ENCODE measurements at regions not wholly inside any gene's neighbourhood (a gene's known extent, or its start where the extent isn't known, plus 50 kb on each side); places are given as distances from the start of the nearest gene placed in this dataset.
"Not testable (repeated sequence)": the region's sequence is repeated elsewhere in the genome, so short reads cannot be mapped to it uniquely, and the experiment has no call there.

GRCh38 chr17:77033892-77034404, 106.8 kb upstream of the SEC14L1 start:
- no peak overlapping the region for H3K4me3 Mint-ChIP-seq
- DNase-seq (ENCODE audit: low spot score in 2 of 2) (no peak), ATAC-seq (no peak)
- H3K4me1 Mint-ChIP-seq: peaks cover 7% of the 10 kb centered on the region
- H3K27ac Mint-ChIP-seq: no peak overlapping the region
- no peaks in the 10 kb centered on the region for H3K36me3 Mint-ChIP-seq
- peaks cover 4% of the 10 kb centered on the region for H3K9me3 Mint-ChIP-seq

DNA sequence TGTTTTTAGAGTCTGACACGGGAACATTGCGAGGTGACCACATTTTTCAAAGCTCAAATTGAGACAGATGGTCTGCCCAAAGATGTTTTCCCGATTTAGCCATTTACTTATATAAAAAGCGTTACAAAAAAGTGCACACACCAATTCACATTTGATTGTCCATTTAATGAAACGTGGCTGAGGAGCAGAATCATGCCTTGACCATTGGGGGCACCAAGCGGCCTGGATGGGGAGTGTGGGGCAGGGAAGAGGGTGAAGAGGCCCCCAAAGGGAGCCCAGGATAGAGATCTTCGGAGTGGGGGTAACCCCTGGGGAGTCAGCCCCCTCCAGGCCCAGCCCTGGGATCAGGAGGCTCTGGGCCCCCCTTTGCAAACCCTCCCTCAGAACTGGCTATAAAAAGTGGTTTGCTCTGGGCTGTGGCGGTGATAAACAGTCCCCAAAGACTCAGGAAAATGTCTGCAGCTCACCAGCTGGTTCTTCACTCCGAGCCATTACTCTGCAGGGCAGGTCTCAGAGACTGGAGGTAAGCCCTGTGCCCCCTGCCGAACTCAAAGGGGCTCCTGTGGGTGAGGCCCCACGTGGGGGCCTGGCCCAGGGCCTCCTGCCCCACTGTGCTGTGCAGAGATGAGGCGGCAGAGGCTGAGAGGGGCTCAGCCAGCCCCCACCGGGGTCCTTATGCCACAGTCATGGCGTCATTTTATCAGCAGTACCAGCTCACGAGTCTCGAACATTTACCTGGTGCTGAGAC, 105.9 kb upstream of the SEC14L1 start:
- Mint-ChIP-seq H3K4me3 (no peak overlapping the region), H3K9me3 (peaks cover 4% of the 10 kb centered on the region), H3K27ac (no peak overlapping the region), H3K4me1 (peaks cover 7% of the 10 kb centered on the region), H3K36me3 (no peaks in the 10 kb centered on the region)
- DNase-seq (ENCODE audit: low spot score in 2 of 2) (no peak), ATAC-seq (no peak)

DNA sequence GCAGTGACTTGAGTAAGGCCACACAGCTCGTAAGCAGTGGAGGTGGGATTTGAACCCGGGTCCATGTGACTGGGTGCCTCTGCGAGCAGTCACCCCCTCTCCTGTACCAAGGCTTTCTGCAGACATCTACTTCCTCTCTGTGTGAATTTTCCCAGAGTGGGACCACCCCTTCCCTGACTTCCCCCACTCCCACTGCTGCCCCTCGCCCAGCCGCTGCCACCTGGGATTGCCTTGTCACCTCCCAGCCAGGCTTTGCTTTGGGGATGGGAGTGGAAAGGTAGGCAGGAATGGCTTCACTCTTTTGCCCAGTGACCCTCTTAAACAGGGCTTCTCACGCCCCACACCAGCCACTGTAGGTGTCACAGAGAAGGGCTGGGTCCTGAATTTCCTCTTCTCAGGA, 105.2 kb upstream of the SEC14L1 start:
- no peak overlapping the region for H3K27ac Mint-ChIP-seq

GRCh38 chr17:77036136-77036840, 104.5 kb upstream of the SEC14L1 start:
- DNase-seq (ENCODE audit: low spot score in 2 of 2) (no peak), ATAC-seq (no peak)
- Mint-ChIP-seq H3K9me3 (peaks cover 4% of the 10 kb centered on the region), H3K36me3 (no peaks in the 10 kb centered on the region), H3K27ac (peak overlapping the region; percentile 48), H3K4me1 (peaks cover 7% of the 10 kb centered on the region), H3K4me3 (no peak overlapping the region)

More for the DNA sequence above, 105.2 kb upstream of the SEC14L1 start:
- H3K36me3 Mint-ChIP-seq: no peaks in the 10 kb centered on the region
- H3K9me3 Mint-ChIP-seq: peaks cover 4% of the 10 kb centered on the region
- no peak overlapping the region for H3K4me3 Mint-ChIP-seq
- DNase-seq (ENCODE audit: low spot score in 2 of 2) (no peak), ATAC-seq (no peak)
- H3K4me1 Mint-ChIP-seq: peaks cover 7% of the 10 kb centered on the region

DNA sequence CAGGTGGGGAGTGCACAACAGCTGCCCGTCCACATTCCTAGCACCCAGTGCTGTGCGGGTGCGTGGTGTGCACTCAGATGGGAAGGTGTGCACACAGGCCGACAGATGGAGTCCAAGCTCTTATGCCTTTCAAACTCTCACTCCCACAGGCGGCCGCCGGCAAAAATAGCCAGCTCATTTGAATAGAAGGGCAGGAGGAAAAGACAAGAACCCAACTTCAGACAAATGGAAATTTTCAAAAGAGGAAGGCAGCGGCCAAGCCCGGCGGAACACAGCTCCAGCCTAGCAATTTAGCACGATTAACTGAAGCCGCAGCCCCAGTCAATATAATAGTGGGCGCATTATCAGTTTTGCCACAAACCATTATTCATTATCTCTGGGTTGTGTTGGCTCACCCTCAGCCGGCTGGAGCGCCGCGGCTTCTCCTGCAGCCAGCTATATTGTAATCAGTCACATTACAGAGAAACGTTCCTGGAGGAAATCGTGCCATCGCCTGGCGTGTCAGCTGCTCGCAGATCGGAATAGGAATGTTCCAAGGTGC, 103.9 kb upstream of the SEC14L1 start:
- H3K27ac Mint-ChIP-seq: no peak overlapping the region
- no peaks in the 10 kb centered on the region for H3K36me3 Mint-ChIP-seq
- peaks cover 2% of the 10 kb centered on the region for H3K9me3 Mint-ChIP-seq
- H3K4me1 Mint-ChIP-seq: peaks cover 7% of the 10 kb centered on the region
- DNase-seq (ENCODE audit: low spot score in 2 of 2) (no peak), ATAC-seq (no peak)
- H3K4me3 Mint-ChIP-seq: no peak overlapping the region

DNA sequence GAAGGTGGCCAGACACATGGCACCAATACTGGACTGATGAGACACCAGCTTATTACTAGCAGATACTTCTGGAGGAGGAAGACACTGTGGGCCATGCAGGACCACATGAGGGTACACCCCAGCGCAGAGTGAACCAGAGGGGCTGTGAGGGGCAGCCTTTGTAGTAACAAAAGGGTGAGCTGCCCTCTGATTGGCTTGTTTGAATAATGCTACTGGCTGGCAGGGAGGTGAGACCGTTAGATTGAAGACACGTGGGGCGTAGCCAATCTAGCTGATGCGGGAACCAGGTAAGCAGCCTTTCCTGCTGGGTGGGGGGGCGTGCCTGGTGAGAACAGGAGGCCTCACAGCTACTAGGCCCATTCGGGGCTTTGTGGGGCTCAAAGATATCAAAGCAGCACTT, 102.8 kb upstream of the SEC14L1 start:
- ATAC-seq: no peak

DNA sequence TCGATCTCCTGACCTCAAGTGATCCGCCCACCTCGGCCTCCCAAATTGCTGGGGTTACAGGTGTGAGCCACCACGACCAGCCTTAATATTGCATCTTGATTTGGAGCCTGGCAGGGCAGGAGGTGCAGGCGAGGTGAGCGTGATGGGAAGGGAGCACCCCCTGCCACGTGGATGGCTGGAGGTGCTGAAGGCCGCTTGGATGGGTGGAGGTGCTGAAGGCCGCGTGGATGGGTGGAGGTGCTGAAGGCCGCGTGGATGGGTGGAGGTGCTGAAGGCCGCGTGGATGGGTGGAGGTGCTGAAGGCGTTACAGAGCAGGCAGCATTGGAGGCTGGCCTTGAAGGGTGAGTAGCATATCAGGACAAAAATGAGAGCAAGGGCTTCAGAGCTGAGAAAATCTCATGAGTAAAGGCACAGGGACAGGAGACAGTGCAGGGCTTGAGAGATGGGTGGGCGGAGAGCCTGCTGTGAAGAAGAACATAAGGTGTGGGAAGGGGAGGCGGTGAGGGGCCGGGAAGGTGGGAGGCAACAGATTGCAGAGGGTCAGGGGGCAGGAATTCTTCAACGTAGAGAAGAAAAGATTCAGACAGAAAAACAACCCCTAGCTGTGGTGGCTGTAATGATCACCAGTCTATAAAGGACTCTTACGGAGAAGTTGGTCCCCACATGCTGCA, 101.7 kb upstream of the SEC14L1 start:
- DNase-seq (ENCODE audit: low spot score in 2 of 2): no peak
- no peaks in the 10 kb centered on the region for H3K9me3 Mint-ChIP-seq
- peaks cover 7% of the 10 kb centered on the region for H3K4me1 Mint-ChIP-seq
- no peak overlapping the region for H3K4me3 Mint-ChIP-seq
- no peak for ATAC-seq
- H3K36me3 Mint-ChIP-seq: no peaks in the 10 kb centered on the region
- no peak overlapping the region for H3K27ac Mint-ChIP-seq

More for the DNA sequence above, 102.8 kb upstream of the SEC14L1 start:
- Mint-ChIP-seq H3K4me3 (no peak overlapping the region), H3K36me3 (no peaks in the 10 kb centered on the region), H3K9me3 (no peaks in the 10 kb centered on the region), H3K4me1 (peaks cover 7% of the 10 kb centered on the region), H3K27ac (no peak overlapping the region)
- no peak for DNase-seq (ENCODE audit: low spot score in 2 of 2)

GRCh38 chr17:77042476-77043231, 98.1 kb upstream of the SEC14L1 start:
- no peaks in the 10 kb centered on the region for H3K9me3 Mint-ChIP-seq
- DNase-seq (ENCODE audit: low spot score in 2 of 2) (no peak), ATAC-seq (no peak)
- no peak overlapping the region for H3K4me3 Mint-ChIP-seq
- H3K4me1 Mint-ChIP-seq: no peaks in the 10 kb centered on the region
- H3K27ac Mint-ChIP-seq: no peak overlapping the region
- H3K36me3 Mint-ChIP-seq: no peaks in the 10 kb centered on the region

GRCh38 chr17:77045441-77046041, 95.2 kb upstream of the SEC14L1 start:
- no peak overlapping the region for H3K4me3 Mint-ChIP-seq
- H3K27ac Mint-ChIP-seq: no peak overlapping the region
- H3K9me3 Mint-ChIP-seq: no peaks in the 10 kb centered on the region
- ATAC-seq (no peak), DNase-seq (ENCODE audit: low spot score in 2 of 2) (no peak)
- H3K36me3 Mint-ChIP-seq: no peaks in the 10 kb centered on the region
- no peaks in the 10 kb centered on the region for H3K4me1 Mint-ChIP-seq

GRCh38 chr17:77049440-77049839, 91.3 kb upstream of the SEC14L1 start:
- Mint-ChIP-seq H3K9me3 (no peaks in the 10 kb centered on the region), H3K27ac (no peak overlapping the region), H3K36me3 (no peaks in the 10 kb centered on the region), H3K4me1 (no peaks in the 10 kb centered on the region), H3K4me3 (no peak overlapping the region)
- ATAC-seq (no peak), DNase-seq (ENCODE audit: low spot score in 2 of 2) (no peak)

- not testable (repeated sequence) for DNase-seq (ENCODE audit: low spot score in 2 of 2); H3K36me3 Mint-ChIP-seq; H3K4me3 Mint-ChIP-seq; H3K4me1 Mint-ChIP-seq; H3K27ac Mint-ChIP-seq; ATAC-seq; H3K9me3 Mint-ChIP-seq
Observed at GRCh38 chr17:77050901-77051300, 89.9 kb upstream of the SEC14L1 start.

DNA sequence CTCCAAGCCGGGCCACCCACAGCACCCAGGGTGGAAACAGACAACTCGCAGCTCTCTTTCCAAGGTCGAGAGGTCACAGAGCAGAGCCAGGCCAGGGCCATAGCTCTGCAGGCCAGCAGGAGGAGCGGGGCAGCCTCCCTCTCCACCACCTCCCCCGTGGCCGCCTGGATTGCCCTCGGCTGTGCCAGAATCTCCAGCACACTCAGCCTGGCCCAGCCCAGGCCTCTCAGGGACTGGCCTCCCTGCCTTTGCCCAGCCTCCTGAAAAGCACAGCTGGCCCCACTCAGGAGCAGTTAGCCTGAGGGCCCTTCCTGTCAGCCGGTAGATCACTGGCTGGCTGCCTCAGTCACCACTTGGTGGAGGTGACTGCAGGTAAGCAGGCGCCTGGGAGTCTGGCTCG, 85.8 kb upstream of the SEC14L1 start:
- Mint-ChIP-seq H3K9me3 (no peaks in the 10 kb centered on the region), H3K36me3 (no peaks in the 10 kb centered on the region), H3K4me3 (no peak overlapping the region), H3K4me1 (peaks cover 6% of the 10 kb centered on the region), H3K27ac (no peak overlapping the region)
- ATAC-seq: no peak
- no peak for DNase-seq (ENCODE audit: low spot score in 2 of 2)

DNA sequence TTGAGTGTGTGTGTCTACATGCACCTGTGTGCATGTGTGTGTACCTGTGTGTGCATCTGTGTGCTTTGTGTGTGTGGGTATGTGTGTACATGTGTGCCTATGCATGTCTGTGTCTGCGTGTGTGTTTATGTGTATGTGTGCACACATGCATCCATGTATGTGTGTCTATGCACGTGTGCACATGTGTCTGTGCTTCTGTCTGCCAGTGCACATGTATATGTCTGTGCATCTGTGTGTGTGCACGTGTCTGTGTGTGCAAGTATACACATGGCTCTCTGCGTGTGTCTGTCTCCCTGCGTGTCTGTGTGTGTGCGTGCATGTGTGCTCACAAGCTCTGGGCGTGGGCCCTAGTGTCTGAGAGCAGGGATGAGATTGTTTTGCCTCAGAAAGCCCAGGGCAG, 85.3 kb upstream of the SEC14L1 start:
- no peak overlapping the region for H3K27ac Mint-ChIP-seq
- H3K4me3 Mint-ChIP-seq: no peak overlapping the region
- no peak for ATAC-seq

DNA sequence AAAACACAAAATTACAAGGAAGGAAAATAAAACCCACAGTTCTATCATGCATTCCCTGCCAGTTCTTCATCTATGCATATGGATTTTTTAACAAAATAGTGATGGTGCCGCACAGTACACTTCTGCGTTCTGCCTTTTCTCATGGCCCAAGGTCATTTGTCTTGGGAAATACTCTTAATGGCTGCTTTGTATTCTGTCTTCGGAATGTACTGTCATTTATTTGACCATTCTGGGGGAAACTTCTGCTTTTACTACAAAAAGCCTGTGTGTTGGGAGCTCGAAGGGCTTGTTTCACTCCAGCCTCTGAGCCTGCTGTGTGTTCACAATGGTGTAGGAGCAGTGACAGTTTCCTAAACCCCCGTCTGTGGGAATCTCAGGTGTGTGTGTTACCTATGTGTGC, 82.8 kb upstream of the SEC14L1 start:
- H3K4me1 Mint-ChIP-seq: peaks cover 6% of the 10 kb centered on the region
- H3K36me3 Mint-ChIP-seq: no peaks in the 10 kb centered on the region
- no peak for DNase-seq (ENCODE audit: low spot score in 2 of 2)
- no peaks in the 10 kb centered on the region for H3K9me3 Mint-ChIP-seq
- ATAC-seq: no peak
- H3K27ac Mint-ChIP-seq: no peak overlapping the region
- H3K4me3 Mint-ChIP-seq: no peak overlapping the region

More for the DNA sequence above, 85.3 kb upstream of the SEC14L1 start:
- no peak for DNase-seq (ENCODE audit: low spot score in 2 of 2)
- Mint-ChIP-seq H3K9me3 (no peaks in the 10 kb centered on the region), H3K36me3 (no peaks in the 10 kb centered on the region), H3K4me1 (peaks cover 6% of the 10 kb centered on the region)

Measured in stimulated activated effector memory CD8-positive, alpha-beta T cell treated with anti-CD3 and anti-CD28 coated beads, Interleukin-12 subunit alpha, Interleukin-12 subunit beta, amount 100 ng/mL, for 72 hours (primary cell).